ENCODE measurements at regions not wholly inside any gene's neighbourhood (a gene's known extent, or its start where the extent isn't known, plus 50 kb on each side); places are given as distances from the start of the nearest gene placed in this dataset.

DNA sequence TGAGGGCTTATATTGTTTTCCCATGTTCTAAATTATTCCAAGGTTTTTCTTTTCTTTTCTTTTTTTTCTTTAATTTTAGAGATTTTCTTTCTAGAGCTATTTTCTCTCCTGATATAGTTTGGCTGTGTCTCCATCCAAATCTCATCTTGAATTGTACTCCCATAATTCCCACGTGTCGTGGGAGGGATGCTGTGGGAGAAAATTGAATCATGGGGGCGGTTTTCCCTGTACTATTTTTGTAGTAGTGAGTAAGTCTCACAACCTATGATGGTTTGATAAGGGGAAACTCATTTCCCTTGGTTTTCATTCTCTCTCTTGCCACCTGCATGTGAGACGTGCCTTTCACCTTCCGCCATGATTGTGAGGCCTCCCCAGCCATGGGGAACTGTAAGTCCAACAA is 1906.4 kb upstream of the PRR20A start:
- DNase-seq, result no peak
- H3K36me3 ChIP-seq, result no peaks in the 10 kb centered on the region
- TF ChIP-seq, protein P1, sequence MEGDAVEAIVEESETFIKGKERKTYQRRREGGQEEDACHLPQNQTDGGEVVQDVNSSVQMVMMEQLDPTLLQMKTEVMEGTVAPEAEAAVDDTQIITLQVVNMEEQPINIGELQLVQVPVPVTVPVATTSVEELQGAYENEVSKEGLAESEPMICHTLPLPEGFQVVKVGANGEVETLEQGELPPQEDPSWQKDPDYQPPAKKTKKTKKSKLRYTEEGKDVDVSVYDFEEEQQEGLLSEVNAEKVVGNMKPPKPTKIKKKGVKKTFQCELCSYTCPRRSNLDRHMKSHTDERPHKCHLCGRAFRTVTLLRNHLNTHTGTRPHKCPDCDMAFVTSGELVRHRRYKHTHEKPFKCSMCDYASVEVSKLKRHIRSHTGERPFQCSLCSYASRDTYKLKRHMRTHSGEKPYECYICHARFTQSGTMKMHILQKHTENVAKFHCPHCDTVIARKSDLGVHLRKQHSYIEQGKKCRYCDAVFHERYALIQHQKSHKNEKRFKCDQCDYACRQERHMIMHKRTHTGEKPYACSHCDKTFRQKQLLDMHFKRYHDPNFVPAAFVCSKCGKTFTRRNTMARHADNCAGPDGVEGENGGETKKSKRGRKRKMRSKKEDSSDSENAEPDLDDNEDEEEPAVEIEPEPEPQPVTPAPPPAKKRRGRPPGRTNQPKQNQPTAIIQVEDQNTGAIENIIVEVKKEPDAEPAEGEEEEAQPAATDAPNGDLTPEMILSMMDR (IDR thresholded peaks at IDR 0.05; ENCODE audit: low read depth, low read length), result no peak
- H3K9me3 ChIP-seq (ENCODE audit: severe bottlenecking), result no peaks in the 10 kb centered on the region
- H3K4me3 ChIP-seq (ENCODE audit: low read depth, low read length), result no peak overlapping the region
- no peaks in the 10 kb centered on the region for H3K27me3 ChIP-seq (ENCODE audit: insufficient read depth, low read depth, severe bottlenecking)
- no peak overlapping the region for H3K27ac ChIP-seq

DNA sequence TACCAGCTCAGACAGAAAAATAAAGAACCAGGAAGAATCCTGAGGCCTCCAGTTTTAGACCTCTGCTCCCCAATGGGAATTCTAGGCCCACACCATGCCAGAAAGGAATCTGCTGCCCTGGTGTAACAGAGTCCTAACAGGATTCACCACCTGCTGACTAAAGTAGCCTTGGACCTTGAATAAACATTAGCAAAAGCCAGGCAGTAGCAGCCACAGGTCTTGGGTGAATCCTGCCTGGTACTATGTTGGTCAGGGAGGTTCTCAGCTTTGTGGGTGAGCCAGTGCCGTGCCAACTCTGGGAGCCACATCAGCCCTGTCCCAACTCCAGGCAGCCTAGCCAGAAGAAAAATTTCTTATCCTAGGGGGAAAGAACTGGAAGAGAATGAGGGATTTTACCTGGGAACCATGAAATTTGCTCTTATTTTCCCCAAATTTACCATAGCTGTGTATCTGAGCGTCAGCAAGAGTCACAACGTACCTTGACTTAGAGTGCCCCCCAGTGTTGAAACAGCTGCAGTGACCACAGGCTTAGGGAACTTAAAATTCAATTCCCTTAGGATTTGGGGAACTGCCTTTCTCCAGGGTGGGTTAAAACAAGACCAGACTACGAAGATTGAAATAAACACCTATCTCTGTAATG is 1895.6 kb upstream of the PRR20A start:
- TF ChIP-seq, protein P1 (IDR thresholded peaks at IDR 0.05; ENCODE audit: low read depth, low read length), result peak; percentile 32; the same call in 1 of the 2 replicates
- DNase-seq, result peak; percentile 9
- no peaks in the 10 kb centered on the region for H3K36me3 ChIP-seq
- H3K9me3 ChIP-seq (ENCODE audit: severe bottlenecking), result no peaks in the 10 kb centered on the region
- no peak overlapping the region for H3K27ac ChIP-seq
- no peaks in the 10 kb centered on the region for H3K27me3 ChIP-seq (ENCODE audit: insufficient read depth, low read depth, severe bottlenecking)
- H3K4me3 ChIP-seq (ENCODE audit: low read depth, low read length), result no peak overlapping the region

DNA sequence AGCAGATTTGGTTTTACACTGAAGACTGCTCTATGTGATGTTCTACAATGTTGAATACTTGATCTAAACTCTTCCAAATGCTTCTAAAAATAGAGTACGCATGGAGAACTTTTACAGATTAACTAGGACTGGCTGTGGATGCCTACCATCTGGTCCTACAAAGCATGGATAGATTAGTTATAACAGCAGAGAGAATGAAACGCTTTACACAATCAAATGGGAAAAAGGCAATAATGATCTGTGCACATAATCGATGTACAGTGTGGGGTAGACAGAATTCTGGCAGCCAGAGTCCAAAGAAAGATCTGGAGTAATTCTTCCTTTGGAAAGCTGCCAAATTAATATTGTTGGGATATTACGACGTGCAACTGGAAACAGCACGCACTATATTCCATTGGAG is 1885.5 kb upstream of the PRR20A start:
- no peak overlapping the region for H3K27ac ChIP-seq
- H3K36me3 ChIP-seq, result no peaks in the 10 kb centered on the region
- no peaks in the 10 kb centered on the region for H3K9me3 ChIP-seq (ENCODE audit: severe bottlenecking)
- TF ChIP-seq, protein P1 (IDR thresholded peaks at IDR 0.05; ENCODE audit: low read depth, low read length), result no peak
- no peak for DNase-seq
- no peaks in the 10 kb centered on the region for H3K27me3 ChIP-seq (ENCODE audit: insufficient read depth, low read depth, severe bottlenecking)
- H3K4me3 ChIP-seq (ENCODE audit: low read depth, low read length), result no peak overlapping the region

DNA sequence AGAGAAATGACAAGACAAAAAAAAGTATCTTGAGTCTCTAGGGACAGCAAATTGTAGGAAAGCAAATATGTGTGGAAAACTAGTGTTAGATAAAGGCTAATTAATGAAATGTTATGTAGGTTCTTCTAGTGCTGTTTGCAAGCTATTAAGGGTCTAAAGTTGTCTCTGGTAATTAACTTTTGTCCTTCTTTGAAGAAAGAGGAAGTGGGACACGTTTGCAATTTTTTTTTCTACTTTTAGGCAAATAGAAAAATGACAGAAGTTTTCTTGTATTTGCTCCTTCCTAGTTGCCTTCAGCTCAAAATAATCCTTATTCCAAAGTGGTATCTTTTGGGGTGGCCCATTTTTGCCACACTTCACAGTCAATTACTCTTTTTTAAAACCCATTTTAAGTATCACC is 1877.7 kb upstream of the PRR20A start:
- no peak for DNase-seq
- Histone ChIP-seq H3K9me3 (ENCODE audit: severe bottlenecking) (no peaks in the 10 kb centered on the region), H3K27ac (no peak overlapping the region), H3K36me3 (no peaks in the 10 kb centered on the region), H3K27me3 (ENCODE audit: insufficient read depth, low read depth, severe bottlenecking) (no peaks in the 10 kb centered on the region), H3K4me3 (ENCODE audit: low read depth, low read length) (no peak overlapping the region)
- TF ChIP-seq, protein P1 (IDR thresholded peaks at IDR 0.05; ENCODE audit: low read depth, low read length), result no peak

DNA sequence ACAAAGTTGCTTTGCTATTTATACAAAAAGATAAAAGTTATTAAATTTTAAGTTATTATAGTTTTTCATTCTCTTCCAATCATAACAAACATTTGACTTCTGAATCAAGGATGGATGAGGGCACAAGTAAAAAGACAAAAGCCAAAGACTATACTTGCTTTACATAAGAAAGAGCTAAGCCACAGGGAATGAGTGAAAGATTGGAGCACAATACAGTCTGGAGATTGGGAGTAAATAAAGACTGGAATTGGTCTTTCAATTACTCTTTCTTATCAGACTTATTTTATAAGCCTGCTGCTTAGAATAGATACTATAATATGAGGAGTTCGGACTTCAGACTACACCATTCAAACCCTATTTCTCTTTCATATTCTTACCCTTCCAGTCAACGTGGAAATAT is 1874.1 kb upstream of the PRR20A start:
- DNase-seq, result no peak
- H3K4me3 ChIP-seq (ENCODE audit: low read depth, low read length), result no peak overlapping the region
- no peaks in the 10 kb centered on the region for H3K27me3 ChIP-seq (ENCODE audit: insufficient read depth, low read depth, severe bottlenecking)
- no peak overlapping the region for H3K27ac ChIP-seq
- no peaks in the 10 kb centered on the region for H3K9me3 ChIP-seq (ENCODE audit: severe bottlenecking)
- TF ChIP-seq, protein P1 (IDR thresholded peaks at IDR 0.05; ENCODE audit: low read depth, low read length), result no peak
- no peaks in the 10 kb centered on the region for H3K36me3 ChIP-seq

DNA sequence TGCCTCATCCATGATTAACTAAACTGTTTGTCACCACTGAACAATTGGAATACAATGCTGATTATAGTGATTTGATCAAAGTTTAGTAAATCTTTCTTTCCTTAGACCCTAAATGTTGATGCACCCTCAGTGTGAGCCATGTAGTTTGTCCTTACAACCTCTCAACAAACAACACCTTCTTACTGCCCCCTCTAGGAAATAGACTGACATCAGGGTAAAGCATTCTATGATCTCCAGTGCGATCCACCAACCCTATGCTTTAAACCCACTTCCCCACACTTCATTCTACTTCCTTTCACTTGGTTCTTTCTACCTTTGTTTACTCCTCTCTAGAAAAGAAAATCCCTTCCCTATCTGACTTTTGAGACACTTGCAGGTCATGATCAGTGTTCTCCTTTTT is 1842.5 kb upstream of the PRR20A start:
- no peak for DNase-seq
- Histone ChIP-seq H3K27ac (no peak overlapping the region), H3K4me3 (ENCODE audit: low read depth, low read length) (no peak overlapping the region), H3K36me3 (no peaks in the 10 kb centered on the region), H3K27me3 (ENCODE audit: insufficient read depth, low read depth, severe bottlenecking) (no peaks in the 10 kb centered on the region), H3K9me3 (ENCODE audit: severe bottlenecking) (no peaks in the 10 kb centered on the region)
- TF ChIP-seq, protein P1 (IDR thresholded peaks at IDR 0.05; ENCODE audit: low read depth, low read length), result no peak
